Breast epithelium (tissue), 4 donors: ENCODE measurements at regions not wholly inside any gene's neighbourhood (a gene's known extent, or its start where the extent isn't known, plus 50 kb on each side); places are given as distances from the start of the nearest gene placed in this dataset.

Experiments
- DNase-seq, 2 donors: peaks; one replicate each; pipeline ENCODE4 v3.0.0-alpha.2; 2019; ENCODE audit warnings: low spot score in 2 of 2
- H3K27ac ChIP-seq, 2 donors: fragments of 200-600 bp; sonication (generic) in 1 of 2; one replicate each; pipeline ENCODE4 v1.5.1; 2016 to 2019; ENCODE audit warnings: mild to moderate bottlenecking in 1 of 2
- H3K27me3 ChIP-seq, 2 donors: fragments of 200-600 bp; sonication (generic) in 1 of 2; one replicate each; pipeline versions ENCODE4 v1.5.1 to v1.6.0; 2017 to 2019; ENCODE audit warnings: control low read depth in 1 of 2, mild to moderate bottlenecking in 1 of 2
- H3K36me3 ChIP-seq: fragments of 200-600 bp; one replicate; pipeline ENCODE4 v1.5.1; 2019
- H3K4me1 ChIP-seq, 2 donors: fragments of 200-600 bp; sonication (generic); one replicate each; pipeline ENCODE4 v1.5.1; 2016 to 2019; ENCODE audit warnings: control low read depth in 1 of 2
- H3K4me3 ChIP-seq, 3 donors: fragments of 200-600 bp; sonication (generic); 1 replicate in 2 of 3; 2 replicates in 1 of 3; pipeline ENCODE4 v1.5.1; 2016 to 2019; ENCODE audit warnings: mild to moderate bottlenecking in 3 of 3, moderate library complexity in 2 of 3
- H3K9me3 ChIP-seq, 2 donors: fragments of 200-600 bp; sonication (generic) in 1 of 2; one replicate each; pipeline ENCODE4 v1.5.1; 2016 to 2019; ENCODE audit warnings: control low read depth in 1 of 2
- CTCF ChIP-seq, 3 donors: fragments of 450-650 bp; IDR thresholded peaks; one replicate each; pipeline ENCODE4 v1.5.1; 2016 to 2017; ENCODE audit warnings: antibody characterized with exemption in 3 of 3, mild to moderate bottlenecking in 3 of 3, moderate library complexity in 3 of 3
- POLR2A ChIP-seq: fragments of 450-650 bp; IDR thresholded peaks from one replicate; pipeline ENCODE4 v1.6.1; 2016; ENCODE audit warnings: antibody characterized with exemption, mild to moderate bottlenecking, moderate library complexity
- POLR2AphosphoS5 ChIP-seq, 3 donors: sonication (generic); formaldehyde crosslinking; IDR thresholded peaks; one replicate each; pipeline ENCODE4 v1.6.1; 2017; ENCODE audit warnings: antibody characterized with exemption in 3 of 3
- intact Hi-C: fragments of 100-400 bp; cut with DNase I; formaldehyde crosslinking; loops from one replicate; pipeline ENCODE4 v1.15.1; 2023; ENCODE audit warnings: low total_unique reads

GRCh38 chr5:152813526-152813925 is 408.4 kb upstream of the NMUR2 start:
- H3K36me3 ChIP-seq: no peaks in the 10 kb centered on the region
- no peak for TF ChIP-seq POLR2AphosphoS5 (IDR thresholded peaks at IDR 0.05)
- TF ChIP-seq CTCF (IDR thresholded peaks at IDR 0.05): no peak
- TF ChIP-seq POLR2A: no peak

GRCh38 chr5:152819891-152820290 is 414.8 kb upstream of the NMUR2 start:
- intact Hi-C loops: no loop called here
- Histone ChIP-seq H3K4me1 (no peaks in the 10 kb centered on the region), H3K27me3 (no peaks in the 10 kb centered on the region), H3K27ac (no peak overlapping the region), H3K9me3 (no peaks in the 10 kb centered on the region), H3K36me3 (no peaks in the 10 kb centered on the region), H3K4me3 (no peak overlapping the region)
- TF ChIP-seq POLR2A (no peak), CTCF (IDR thresholded peaks at IDR 0.05) (no peak), POLR2AphosphoS5 (IDR thresholded peaks at IDR 0.05) (no peak)
- no peak for DNase-seq

More at GRCh38 chr5:152813526-152813925, 408.4 kb upstream of the NMUR2 start:
- no peak for DNase-seq
- H3K4me3 ChIP-seq: no peak overlapping the region
- H3K4me1 ChIP-seq: no peaks in the 10 kb centered on the region
- no peak overlapping the region for H3K27ac ChIP-seq
- no peaks in the 10 kb centered on the region for H3K27me3 ChIP-seq
- intact Hi-C loops: no loop called here
- H3K9me3 ChIP-seq: peaks cover 0 to 4% of the 10 kb centered on the region in 2 donors

- intact Hi-C loops: no loop called here
- no peak overlapping the region for H3K27ac ChIP-seq
These were observed 419.2 kb upstream of the NMUR2 start for GRCh38 chr5:152824316-152824715.

GRCh38 chr5:152838241-152838786 is 433.2 kb upstream of the NMUR2 start:
- no peaks in the 10 kb centered on the region for H3K4me1 ChIP-seq
- H3K27ac ChIP-seq: no peak overlapping the region
- no peak for DNase-seq
- no peak overlapping the region for H3K4me3 ChIP-seq
- intact Hi-C loops: no loop called here
- H3K9me3 ChIP-seq: no peaks in the 10 kb centered on the region
- no peaks in the 10 kb centered on the region for H3K36me3 ChIP-seq
- TF ChIP-seq POLR2AphosphoS5 (IDR thresholded peaks at IDR 0.05): no peak
- TF ChIP-seq CTCF (IDR thresholded peaks at IDR 0.05): no peak
- TF ChIP-seq POLR2A: no peak
- H3K27me3 ChIP-seq: no peaks in the 10 kb centered on the region

More at GRCh38 chr5:152824316-152824715, 419.2 kb upstream of the NMUR2 start:
- TF ChIP-seq POLR2AphosphoS5 (IDR thresholded peaks at IDR 0.05) (no peak), POLR2A (no peak), CTCF (IDR thresholded peaks at IDR 0.05) (no peak)
- DNase-seq: no peak
- Histone ChIP-seq H3K27me3 (no peaks in the 10 kb centered on the region), H3K36me3 (no peaks in the 10 kb centered on the region), H3K9me3 (no peaks in the 10 kb centered on the region), H3K4me1 (no peaks in the 10 kb centered on the region), H3K4me3 (no peak overlapping the region)

- H3K36me3 ChIP-seq: peaks cover 4% of the 10 kb centered on the region
- H3K4me1 ChIP-seq: no peaks in the 10 kb centered on the region
- intact Hi-C loops: no loop called here
- H3K27me3 ChIP-seq: no peaks in the 10 kb centered on the region
- H3K27ac ChIP-seq: no peak overlapping the region
- TF ChIP-seq POLR2AphosphoS5 (IDR thresholded peaks at IDR 0.05) (no peak), POLR2A (no peak), CTCF (IDR thresholded peaks at IDR 0.05) (no peak)
- no peaks in the 10 kb centered on the region for H3K9me3 ChIP-seq
- DNase-seq: no peak
- no peak overlapping the region for H3K4me3 ChIP-seq
These were observed 439.6 kb upstream of the NMUR2 start for GRCh38 chr5:152844713-152845112.
